ENCODE measurements at regions not wholly inside any gene's neighbourhood (a gene's known extent, or its start where the extent isn't known, plus 50 kb on each side); places are given as distances from the start of the nearest gene placed in this dataset.
"Not testable (repeated sequence)": the region's sequence is repeated elsewhere in the genome, so short reads cannot be mapped to it uniquely, and the experiment has no call there.

DNA sequence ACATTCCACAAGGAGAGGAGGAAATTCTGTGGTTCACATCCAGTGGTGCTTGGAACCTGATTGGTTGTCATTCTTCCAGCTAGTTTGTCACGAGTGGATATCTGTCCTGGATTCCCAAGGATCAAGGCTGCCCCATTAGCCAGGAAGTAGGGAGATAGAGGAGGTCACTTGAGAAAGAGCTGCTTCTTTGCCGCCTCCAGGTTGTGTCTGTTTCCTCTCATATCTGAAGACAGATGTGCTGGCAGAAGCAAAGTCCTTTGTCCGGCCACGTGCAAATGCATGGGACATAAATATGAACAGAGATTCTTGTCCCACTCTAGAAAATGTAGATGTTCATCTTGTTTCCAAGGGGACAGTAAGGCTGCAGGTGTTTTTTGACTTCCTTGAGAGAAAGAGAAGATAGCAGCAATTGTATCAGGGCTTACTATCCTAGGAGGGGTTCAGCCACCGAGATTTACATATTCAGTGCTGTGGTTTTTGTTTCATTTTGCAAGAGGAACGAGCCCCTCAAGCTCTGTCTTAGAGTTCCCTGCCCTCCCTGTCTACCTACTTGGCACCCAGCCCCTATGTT is 174.4 kb downstream of the RPIA start:
- no peak for DNase-seq

GRCh38 chr2:88866756-88867155 is 175.3 kb downstream of the RPIA start:
- no peak for DNase-seq

- DNase-seq: no peak
Measured at GRCh38 chr2:88868861-88869260, 177.4 kb downstream of the RPIA start.

DNA sequence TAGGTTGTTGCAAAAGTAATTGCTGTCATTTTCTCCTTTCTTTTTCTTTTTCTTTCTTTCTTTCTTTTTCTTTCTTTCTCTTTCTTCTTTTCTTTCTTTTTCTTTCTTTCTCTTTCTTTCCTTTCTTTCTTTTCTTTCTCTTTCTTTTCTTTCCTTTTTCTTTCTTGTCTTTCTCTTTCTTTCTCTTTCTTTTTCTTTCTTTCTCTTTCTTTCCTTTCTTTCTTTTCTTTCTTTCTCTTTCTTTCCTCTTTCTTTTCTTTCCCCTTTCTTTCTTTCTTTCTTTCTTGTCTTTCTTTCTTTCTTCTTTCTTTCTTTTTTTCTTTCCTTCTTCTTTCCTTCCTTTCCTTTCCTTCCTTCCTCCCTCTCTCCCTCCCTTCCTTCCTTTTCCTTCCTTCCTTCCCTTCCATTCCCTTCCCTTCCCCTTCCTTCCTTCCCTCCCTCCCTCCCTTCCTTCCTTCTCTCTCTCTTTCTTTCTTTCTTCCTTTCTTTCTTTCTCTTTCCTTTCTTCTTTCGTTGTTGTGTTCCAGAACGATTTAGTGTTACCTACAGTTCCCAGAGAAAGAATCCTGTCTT is 178.9 kb downstream of the RPIA start:
- no peak for DNase-seq

DNA sequence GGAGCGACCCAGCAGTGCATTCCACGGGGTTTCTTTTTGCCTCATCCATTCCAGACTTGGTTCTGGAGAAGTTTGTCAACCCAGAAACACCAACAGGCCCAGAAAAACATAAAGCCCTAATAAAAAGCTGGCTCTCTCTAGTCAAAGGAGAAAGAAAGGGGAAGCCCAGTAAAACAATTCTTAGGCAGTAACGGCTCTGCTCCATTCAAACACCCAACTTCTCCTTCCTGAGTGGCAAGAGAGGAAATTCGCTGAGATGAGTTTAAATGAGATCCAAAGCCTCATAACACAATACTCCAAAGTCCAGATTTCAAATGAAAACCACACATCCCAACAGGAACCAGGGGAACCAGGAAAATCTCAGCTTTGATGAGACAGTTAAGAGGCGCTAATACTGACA is 179.9 kb downstream of the RPIA start:
- no peak for DNase-seq

DNA sequence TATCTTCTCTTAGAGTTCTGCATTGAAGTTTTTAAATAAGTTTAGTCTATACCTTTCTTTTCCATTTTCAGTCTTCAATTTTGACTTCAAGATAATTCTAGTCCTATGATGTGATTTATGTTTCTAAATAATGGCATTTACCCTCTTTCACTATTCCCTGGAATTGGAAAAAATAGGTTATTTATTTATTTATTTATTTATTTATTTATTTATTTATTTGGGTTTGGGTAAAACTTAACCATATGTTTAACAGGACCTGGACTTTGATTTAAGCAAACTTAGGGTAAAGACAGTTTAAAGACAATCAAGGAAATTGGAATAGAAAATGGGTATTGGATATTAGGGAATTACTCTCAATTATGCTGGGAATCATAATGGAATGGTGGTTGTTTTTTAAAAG is 182.1 kb downstream of the RPIA start:
- no peak for DNase-seq

DNA sequence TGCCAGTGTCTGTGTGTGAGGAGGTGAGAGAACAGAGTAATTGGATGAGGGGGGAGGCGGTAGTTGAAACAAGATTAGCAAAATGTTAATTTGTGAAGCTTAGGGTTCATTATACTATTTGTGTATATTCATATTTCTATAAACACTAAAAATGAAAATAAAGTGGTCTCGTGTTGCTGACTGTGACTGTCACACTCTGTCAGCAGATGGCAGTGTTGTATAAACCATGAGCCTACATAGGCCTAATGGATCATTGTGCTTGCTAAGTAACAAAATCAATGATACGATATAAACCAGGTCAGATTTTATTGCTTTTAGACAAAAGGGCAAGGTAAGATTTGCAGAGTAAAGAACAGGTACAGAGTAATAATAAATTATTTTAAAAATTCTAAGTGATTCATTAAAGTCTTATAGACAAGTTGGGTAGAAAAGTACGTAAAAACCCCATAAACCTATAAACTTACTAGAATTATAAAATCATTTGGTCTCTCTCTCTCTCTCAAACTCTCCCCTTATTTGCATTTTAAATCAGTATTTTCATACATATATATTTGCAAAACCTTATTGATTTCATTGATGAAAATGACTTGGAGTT is 182.7 kb downstream of the RPIA start:
- DNase-seq: peak; percentile 14 to 22

DNA sequence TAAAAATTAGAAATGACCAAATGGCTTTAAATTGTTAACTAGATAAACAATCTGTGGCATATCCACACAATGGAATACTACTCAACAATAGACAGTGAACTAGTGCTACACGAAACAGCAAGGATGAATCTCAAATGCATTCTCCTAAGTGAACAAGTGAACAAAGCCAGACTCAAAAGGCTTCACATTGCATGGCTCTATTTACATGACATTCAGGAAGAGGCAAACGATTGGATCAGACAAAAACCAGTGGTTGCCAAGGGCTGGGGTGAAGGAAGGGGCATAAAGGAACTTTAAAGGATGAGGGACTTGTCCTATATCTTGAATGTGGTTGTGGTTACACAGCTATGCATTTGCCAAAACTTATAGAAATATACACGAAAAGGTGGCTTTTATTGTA is 184.3 kb downstream of the RPIA start:
- DNase-seq: no peak

DNA sequence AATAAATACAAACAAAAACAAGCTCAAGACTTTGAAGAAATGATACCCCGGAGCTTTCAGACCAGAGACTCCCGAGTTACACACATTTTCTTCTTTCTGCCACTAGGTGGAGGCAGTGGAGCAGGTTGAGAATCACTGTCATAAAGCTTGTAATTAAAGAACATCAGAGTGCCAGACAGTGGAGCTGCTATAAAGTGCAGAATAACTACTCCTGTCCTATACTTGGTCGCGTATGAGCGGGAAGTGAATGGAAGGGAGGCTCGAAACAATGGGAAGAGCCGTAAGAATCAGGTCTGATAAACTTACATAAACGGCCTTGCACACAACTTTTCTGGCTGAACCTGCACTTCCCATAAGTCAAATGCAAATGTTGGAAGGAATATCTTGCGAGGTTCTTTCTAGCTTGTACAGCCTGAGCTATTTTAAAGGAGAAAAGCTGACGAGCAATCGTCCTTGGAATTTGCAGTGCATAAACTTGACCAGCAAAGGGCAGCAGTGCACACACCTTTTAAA is 189.0 kb downstream of the RPIA start:
- peak; percentile 16 to 27 for DNase-seq

- DNase-seq: no peak
Measured at GRCh38 chr2:88885275-88885674, 193.8 kb downstream of the RPIA start.

- no peak for DNase-seq
Measured at GRCh38 chr2:88885679-88886416, 194.4 kb downstream of the RPIA start.

DNA sequence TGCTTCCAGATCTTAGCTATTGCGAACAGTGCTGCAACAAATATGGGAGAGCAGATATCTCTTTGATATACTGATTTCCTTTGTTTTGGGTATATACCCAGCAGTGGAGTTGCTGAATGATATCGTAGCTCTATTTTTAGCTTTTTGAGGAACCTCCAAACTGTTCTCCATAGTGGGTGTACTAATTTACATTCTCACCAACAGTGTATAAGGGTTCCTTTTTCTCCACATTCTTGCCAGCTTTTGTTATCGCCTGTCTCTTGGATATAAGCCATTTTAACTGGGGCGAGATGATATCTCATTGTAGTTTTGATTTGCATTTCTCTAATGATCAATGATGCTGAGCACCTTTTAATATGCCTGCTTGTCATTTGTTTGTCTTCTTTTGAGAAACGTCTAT is 196.0 kb downstream of the RPIA start:
- DNase-seq: not testable (repeated sequence)

DNA sequence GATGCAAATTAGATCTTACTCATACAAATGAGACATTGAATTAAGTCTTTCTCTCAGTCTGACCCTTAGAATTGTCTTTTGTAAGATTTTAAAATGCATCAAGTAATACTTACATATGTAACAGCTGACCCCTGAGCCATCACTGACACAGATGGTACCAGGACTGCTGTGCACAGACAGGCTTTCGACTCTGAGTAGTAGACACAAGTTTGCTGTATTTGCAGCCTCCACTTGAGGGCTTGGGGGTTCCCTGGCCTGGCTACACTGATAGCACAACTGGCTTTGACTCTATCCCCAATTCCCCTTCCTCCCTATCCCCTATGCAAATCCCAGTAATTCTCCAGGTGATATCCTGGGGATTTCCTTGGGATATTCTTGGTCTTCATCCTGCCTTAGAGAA is 200.7 kb downstream of the RPIA start:
- no peak for DNase-seq

DNA sequence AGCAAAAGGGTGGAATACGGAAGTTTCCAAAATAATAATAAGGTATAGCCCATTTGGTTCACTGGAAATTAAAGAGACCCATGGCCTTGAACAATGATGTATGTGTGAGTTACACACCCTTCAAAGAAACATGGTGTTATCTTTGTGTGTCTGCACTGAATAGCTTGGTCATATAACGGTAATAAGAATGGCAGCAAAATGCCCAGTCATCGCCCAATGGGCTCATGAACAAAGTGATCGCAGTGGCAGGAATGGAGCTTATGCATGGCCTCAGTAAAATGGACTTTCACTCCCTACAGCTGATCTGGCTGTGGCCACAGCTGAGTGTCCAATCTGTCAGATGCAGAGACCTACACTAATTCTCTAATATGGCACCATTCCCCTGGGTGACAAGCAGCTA is 201.3 kb downstream of the RPIA start:
- no peak for DNase-seq

DNA sequence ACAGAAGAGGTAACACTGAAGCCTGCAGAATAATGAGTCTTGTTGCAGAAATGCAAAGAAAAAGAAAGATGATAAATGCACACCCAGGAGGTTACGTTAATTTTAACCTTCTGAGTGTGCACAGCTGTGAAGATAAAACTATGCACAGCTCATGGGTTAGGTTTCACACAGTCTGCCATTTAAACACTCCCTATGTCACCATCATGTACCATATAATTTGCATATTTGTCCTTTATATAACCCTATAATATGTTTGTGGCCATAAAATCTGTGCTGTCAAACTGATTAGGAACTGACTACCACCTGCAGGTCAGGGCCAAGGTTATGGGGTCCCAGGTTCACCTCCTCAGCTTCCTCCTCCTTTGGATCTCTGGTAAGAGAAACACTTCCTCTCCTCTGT is 205.5 kb downstream of the RPIA start:
- no peak for DNase-seq

- no peak for DNase-seq
Measured at GRCh38 chr2:88897715-88898114, 206.2 kb downstream of the RPIA start.

DNA sequence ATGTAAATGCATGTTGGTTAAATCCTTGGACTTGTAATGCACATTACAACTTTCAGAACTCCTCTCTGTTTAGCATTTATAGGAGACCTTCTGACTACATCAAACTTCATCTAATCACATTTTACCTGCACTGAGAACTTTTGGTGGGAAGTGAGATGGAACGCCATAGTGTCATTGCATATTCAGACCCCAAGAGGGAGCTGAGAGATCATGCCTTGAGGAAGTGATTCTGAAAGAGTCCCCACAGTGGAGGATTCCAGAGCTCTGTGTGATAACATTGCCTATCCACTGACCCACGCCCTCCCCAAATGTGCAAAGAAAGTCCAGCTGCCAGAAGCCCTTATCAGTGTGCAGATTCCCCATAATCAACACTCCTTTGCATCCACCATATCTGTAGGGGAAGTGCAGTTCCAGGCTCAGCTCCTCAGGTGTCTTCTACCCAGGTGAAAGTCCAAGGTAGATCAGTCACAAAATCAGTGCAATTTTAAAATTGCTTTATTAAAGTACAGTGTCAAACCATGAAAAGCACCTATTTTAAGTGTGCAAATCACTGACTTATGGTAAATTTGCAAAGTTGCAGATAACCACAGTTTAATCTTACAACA is 212.4 kb downstream of the RPIA start:
- peak in 1 of 2 experiments; percentile 16 for DNase-seq

DNA sequence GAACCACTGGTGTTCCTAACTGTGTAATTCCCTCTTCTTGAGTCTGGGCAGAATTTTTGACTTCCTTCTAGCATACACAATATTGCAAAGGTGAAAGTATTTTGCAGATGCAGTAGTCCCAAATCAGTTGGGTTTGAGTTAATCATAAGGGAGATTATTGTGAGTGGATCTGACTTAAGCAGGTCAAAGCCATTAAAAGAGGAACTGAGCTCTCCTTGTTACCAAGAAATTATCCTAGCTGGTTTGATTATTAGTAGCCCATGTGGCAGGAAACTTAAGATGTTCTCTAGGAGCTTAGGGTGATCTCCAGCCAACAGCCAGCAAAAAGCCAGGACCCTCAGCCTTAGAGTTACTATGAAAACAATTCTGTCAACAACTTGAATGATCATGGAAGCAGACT is 221.8 kb downstream of the RPIA start:
- no peak for DNase-seq

DNA sequence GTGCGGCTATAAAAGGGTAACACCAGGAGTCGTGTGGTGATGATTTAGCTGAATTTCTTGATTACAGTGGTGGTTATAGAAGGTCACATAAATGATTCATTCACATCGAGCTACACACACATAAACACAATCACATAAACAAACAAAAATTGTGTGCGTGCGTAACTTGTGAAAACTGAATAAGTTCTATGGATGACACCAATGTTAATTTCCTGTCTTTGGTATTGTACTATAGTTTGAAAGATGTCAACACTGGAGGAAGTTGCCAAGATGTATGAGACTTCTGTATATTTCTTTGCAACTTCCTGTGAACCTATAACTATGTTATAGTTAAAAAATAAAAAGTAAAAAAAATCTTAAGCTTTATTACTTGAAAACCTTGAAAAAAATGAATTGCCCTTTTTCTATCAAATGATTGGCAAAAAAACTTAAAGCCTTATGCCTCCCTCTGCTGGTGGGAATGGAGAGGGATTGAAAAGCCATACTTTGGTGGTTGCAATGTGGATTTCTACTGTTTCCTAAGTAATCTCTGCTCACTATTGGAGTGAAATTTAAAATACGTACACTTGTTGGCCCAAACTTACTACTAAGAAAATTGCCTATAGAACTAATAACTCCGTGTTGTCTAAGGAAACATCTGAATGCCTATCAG is 227.7 kb downstream of the RPIA start:
- no peak for DNase-seq

- DNase-seq: not testable (repeated sequence)
Measured at GRCh38 chr2:88920399-88920798, 228.9 kb downstream of the RPIA start.

DNA sequence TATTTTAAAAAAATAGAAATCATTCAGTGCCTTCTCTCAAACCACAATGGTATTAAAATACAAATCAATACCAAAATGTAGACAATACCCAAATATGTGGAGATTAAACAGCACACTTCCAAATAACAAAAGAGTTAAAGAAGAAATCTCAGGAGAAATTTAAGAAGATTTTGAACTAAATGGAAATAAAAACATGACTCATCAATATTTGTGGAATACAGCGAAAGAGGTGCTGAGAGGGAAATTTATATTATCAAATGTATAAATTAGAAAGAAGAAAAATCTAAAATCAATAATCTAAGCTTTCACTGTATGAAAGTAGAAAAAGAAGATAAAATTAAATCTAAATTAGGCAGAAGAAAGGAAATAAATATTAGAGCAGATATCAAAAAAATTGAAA is 233.1 kb downstream of the RPIA start:
- no peak for DNase-seq

DNA sequence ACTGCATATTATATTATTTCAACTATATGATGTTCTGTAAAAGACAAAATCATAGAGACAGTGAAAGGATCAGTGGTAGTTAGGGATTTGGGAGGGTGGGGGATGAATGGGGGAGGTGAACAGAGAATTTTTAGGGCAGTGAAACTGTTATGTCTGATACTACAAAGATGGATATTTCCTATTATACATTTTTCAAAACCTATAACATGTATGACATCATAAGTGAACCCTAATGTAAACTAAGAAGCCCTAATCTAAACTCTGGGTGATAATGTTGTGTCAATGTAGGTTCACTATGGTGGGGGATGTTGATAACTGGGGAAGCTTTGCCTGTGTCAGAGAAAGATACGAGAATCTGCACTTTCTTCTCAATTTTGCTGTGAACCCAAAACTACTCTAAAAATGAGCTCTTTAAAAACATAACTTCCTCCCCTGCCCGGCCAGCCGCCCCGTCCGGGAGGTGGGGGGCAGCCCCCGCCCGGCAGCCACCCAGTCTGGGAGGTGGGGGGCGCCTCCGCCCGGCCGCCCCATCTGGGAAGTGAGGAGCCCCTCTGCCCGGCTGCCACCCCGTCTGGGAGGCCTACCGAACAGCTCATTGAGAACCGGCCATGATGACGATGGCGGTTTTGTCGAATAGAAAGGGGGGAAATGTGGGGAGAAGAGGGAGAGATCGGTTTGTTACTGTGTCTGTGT is 234.4 kb downstream of the RPIA start:
- DNase-seq: no peak
